ENCODE measurements at regions not wholly inside any gene's neighbourhood (a gene's known extent, or its start where the extent isn't known, plus 50 kb on each side); places are given as distances from the start of the nearest gene placed in this dataset.

GRCh38 chr1:63198871-63199394, 123.4 kb upstream of the FOXD3 start:
- no peak for TF ChIP-seq CTCF (optimal IDR thresholded peaks at IDR 0.05 in 1 of 3, IDR thresholded peaks at IDR 0.05 in 1 of 3, conservative IDR thresholded peaks at IDR 0.05 in 1 of 3; ENCODE audit: extremely low read depth in 1 of 3, insufficient read depth in 2 of 3, low read length in 3 of 3)
- TF ChIP-seq EZH2 (IDR thresholded peaks at IDR 0.05; ENCODE audit: low read length) = no peak

Data from keratinocyte (primary cell).